ENCODE measurements at regions not wholly inside any gene's neighbourhood (a gene's known extent, or its start where the extent isn't known, plus 50 kb on each side); places are given as distances from the start of the nearest gene placed in this dataset.
"Not testable (repeated sequence)": the region's sequence is repeated elsewhere in the genome, so short reads cannot be mapped to it uniquely, and the experiment has no call there.

DNA sequence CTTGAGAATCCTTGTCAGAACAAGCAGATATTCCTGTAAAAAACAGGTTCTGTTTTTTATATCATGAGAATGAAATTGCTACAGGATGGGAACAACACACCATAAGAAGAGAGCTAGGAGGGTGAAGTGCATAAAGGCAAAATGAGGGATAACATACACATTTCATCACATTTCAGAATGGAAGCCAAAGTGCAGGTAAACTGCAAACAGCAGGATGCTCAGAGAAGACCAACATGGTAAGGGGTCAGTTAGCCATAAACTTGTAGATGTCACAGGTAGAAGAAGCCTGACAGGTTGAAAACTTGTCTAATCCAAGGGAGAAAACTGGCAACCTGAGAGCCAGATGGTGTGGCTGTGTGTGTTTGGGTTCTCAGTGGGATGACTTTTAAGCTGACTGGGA is 88.9 kb upstream of the FAT1 start:
- DNase-seq (ENCODE audit: low spot score): no peak
- intact Hi-C loops (cut with DNase I): no loop called here

DNA sequence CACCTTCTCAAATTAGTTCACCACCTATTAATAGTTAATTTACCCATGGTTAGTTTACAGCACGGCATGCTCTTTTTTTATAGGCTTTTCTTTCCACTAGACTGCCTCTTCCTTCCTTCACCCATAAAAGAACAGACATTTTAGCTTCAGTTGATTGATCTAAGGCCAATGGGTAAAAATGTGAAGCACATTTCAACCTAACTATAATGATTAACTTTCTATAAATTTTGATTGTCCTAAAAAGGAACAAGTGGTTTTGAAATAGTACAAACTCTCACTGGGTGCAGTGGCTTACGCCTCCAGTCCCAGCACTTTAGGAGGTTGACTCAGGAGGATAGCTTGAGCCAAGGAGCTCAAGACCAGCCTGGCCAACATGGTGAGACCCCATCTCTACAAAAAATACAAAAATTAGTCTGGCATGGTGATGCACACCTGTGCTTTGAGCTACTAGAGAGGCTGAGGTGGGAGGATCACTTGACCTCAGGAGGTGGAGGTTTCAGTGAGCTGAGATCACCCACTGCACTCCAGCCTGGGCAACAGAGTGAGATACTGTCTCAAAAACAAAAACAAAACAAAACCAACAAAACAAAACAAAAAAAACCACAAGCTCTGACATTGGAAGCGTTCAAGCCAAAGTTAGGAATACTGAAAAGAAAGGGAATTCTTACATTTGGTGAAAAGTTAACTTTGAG is 89.9 kb upstream of the FAT1 start:
- intact Hi-C loops (cut with DNase I): no loop called here

DNA sequence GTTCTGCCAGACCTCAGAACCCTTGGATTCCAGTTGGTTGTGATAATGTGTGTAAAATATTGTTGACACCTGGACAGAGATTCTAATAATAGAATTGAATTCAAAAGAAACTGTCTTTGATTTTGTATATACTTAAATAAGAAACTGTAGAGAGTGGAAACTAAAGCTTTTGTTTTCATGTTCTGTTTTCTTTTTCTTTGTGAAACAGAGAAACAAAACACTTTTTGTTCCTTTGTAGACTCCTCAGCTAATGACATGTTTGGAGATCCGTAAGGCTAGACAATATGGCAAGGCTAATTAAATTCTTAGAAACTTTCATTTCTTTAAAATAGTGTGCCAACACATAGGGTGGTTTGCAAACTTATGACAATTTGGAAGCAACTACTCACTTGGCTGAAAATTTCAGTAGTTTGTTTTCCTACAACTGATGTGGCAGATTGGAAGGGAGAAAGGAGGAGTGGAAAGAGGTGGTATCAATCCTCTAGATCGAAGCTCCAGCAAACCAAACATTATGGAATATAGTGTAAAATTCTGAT is 90.9 kb upstream of the FAT1 start:
- DNase-seq (ENCODE audit: low spot score): no peak
- intact Hi-C loops (cut with DNase I): no loop called here

More for the DNA sequence above, 89.9 kb upstream of the FAT1 start:
- DNase-seq (ENCODE audit: low spot score): no peak

DNA sequence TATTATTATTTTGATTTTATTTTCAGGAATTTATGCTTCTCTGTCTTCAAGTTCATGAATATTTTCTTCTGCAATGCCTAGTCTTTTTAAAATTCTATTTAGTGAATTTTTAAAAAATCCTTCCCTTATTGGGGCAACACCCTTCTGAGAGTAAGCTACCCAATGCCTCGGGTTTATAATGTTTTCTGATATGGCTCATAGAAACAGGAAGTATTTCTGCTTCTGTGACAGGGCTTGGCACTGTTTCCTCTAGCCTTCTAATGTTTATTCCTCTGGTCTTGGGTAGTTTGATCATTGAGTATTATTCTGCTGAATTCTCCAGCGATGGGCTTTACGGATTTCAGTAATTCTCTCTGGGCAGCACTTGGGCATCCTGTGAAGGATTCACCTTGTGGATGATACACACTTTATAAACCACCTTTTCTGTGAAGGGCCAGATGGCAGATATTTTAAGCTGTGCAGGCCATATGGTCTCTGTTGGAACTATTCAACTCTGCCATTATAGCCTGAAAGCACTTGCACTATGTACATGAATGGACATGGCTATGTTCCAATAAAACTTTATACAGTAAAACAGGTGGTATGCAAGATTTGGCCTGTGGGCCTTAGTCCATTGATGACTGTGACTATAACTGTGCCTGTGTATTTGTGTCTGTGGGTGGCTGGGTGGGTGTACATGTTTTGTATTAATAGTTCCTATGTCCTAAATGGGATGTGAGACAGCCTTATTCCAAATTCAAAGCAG is 95.9 kb upstream of the FAT1 start:
- no peak for DNase-seq (ENCODE audit: low spot score)

DNA sequence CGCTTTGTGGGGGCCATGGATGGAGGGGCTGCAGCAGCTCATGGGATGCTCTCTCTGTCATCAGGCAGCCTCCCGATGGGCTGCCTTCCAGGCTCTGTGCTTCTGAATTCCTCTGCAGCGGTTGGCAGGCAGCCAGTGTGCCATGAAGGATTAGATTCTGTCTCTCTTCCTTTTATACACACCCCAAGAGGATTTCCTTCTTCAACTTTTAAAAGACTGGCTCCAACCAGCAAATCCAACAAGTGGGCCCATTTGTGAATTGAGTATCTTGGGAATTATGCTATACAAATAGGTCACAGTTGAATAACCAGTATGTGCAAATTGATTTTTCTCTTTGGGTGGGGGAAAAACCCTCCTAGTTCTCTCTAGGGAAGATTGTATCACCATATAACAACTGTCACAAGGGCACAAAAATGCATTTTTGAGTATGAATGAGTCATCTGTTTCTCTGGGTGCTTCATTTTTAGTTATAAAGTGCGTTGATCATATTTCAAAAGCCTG is 96.8 kb upstream of the FAT1 start:
- no peak for DNase-seq (ENCODE audit: low spot score)
- intact Hi-C loops (cut with DNase I): no loop called here

More for the DNA sequence above, 95.9 kb upstream of the FAT1 start:
- intact Hi-C loops (cut with DNase I): no loop called here

DNA sequence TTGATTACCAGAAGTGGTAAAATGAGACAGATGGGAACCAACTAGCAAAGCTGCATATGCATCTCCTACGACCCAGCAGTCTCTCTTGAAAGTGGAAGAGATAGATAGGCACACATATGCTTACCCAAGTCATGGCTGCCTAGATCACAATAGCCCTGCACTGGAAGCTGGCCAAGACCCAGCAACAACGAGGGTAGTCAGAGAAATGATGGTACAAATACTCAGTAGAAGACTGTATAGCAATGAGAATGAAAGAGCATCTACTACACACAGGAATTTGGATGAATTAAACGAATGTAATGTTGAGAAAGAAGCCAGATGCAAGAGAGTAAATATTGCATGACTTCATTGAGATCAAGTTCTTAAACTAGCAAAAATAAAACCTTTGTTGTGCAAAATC is 100.3 kb upstream of the FAT1 start:
- intact Hi-C loops (cut with DNase I): no loop called here

DNA sequence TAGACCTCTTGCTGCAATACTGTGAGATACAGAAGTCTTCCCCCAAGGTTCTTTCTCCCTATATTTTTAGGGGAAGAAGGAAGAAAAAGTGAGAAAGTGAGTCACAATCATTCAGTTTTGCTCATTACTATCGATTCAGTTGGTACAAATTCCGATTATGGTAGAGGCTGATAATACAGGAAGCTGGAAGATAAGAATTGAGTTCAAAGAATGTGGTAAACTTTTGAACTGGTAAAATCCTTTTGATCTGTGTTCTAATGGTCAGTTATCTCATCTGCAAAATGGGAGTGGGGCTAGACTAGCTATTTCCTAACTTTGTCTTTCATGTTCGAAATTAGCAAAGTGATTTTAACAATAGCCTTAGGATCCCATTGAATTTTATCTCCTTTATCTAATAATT is 101.4 kb upstream of the FAT1 start:
- no peak for DNase-seq (ENCODE audit: low spot score)
- intact Hi-C loops (cut with DNase I): no loop called here

More for the DNA sequence above, 100.3 kb upstream of the FAT1 start:
- DNase-seq (ENCODE audit: low spot score): no peak

DNA sequence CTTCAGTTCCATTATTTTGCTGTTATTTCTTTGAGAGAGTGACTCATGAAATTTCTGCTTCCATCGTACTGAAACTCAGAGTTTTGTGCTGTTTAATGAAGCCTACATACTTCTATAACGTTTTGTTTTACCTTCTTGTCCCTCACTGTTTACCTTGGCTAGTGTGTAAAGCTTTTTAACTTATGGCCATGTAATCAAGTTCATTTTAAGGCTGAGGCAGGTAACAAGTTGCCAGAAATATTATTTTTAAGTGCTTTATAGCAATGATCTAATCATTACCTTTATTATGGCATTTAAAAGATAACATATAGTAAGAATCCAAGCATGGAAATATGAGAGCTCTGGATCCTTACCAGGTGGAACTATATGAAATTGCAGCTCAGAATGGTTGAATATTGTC is 102.3 kb upstream of the FAT1 start:
- DNase-seq (ENCODE audit: low spot score): no peak
- intact Hi-C loops (cut with DNase I): no loop called here

DNA sequence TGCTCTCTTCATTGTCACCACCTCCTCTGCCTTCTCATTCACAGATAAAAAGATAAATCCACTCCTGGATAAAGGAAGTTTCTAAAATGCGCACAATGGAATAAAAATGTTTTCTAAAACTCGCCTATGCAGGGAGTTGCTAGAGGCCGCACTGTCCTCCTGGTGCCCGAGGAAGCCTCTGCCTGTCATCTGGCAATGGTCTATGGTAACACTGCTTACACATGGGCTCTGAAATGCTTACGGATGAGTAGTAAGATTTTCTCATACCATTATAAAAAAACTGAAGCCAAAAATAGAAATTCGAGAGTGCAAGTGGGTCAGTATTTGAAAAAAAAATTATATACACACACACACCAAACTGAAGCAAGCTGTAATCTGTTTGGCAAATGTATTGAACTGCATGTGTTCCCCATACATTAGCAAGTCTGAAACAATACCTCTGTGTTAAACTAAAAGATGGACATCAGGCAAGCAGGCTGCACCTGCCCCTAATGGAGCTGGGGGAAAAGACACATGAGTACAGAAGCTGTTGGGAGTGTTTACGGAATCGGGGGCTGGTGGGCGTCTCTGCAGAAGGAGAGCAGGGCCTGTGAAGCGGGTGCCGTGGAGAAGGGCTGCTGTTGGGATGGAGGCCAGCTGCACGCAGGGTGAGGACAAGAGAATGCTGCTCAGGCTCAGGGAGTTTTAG is 103.3 kb upstream of the FAT1 start:
- DNase-seq (ENCODE audit: low spot score): no peak
- intact Hi-C loops (cut with DNase I): no loop called here

DNA sequence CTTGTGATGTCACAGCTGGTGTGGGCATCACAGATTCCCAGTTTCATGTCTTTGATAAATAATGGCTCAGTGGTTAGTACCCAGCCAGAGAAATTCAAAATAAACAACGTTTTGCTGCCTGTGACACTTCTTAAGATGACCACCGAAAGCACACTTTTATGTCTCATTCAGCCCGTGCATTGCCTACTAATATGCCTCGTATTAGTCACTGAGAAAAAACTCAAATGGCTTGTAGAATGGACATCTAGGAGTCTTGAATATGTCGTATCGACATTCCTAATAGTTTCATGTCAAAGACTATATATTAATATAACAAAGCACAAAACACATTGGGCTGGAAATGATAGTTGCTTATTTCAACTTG is 103.9 kb upstream of the FAT1 start:
- DNase-seq (ENCODE audit: low spot score): no peak
- intact Hi-C loops (cut with DNase I): no loop called here

DNA sequence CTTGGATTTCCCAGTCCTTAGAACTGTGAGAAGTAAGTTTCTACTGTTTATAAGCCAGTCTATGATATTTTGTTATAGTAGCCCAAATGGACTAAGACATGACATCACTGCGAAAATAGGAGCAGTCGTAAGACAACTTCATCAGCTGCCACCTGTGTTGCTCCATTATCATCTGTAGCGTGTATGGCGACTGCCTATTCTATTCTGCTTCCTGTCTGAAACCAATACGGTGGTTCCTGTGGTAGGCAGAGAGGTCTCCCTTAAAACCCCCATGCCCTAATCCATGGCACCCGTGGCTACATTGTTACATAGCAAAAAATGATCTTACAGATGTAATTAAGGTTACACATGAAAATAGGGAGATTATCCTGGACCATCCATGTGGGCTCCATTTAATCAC is 105.4 kb upstream of the FAT1 start:
- intact Hi-C loops (cut with DNase I): no loop called here
- no peak for DNase-seq (ENCODE audit: low spot score)

DNA sequence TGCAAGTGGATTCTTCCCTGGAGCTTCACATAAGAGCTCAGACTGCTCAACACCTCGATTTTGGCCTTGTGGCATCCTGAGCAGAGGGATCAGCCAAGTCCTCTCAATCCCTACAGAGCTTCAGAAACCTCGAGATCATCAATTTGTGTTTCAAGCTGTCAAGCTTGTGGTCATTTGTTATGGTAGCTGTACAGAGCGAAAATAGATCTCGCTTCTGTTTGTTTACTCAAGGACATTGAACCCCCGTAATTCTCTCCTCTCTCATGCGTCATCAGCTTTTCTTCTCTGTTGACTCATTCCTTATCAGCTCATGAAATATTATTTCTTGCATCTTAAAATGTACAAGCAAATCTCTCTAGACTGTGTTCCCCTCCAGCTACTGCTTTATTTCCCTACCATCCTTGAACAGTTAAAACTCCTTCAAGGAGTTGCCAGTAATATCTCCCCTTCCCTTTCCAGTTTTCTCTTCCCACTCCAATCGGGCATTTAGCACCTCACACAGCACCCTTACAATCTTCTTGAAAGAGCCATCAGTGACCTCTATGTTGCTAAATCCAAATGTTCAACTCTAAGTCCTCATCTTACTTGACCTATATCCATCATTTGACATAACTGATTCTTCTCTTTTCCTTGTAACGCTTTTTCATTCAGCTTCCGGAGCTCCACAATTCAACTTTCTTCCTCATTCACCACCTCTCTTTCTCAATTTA is 106.2 kb upstream of the FAT1 start:
- intact Hi-C loops (cut with DNase I): no loop called here
- DNase-seq (ENCODE audit: low spot score): no peak

DNA sequence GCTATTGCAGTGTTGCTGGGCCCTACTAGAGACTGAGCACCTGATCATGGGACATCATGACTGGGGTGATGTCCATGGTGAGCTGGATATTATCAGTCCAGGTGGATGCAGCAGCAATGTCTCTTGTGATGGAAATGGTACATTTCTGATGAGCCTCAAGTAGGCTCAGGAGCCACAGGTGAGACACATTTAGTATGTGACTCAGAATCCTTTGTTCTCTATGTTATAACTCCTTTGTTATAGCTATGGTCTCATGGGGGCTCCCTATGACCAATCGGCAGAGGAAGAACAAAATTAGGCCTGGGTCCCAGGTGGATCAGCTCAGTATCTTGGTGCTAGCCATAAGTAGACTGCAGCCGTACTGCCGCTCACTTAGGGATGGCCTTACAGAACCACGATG is 107.9 kb upstream of the FAT1 start:
- intact Hi-C loops (cut with DNase I): no loop called here
- DNase-seq (ENCODE audit: low spot score): no peak

DNA sequence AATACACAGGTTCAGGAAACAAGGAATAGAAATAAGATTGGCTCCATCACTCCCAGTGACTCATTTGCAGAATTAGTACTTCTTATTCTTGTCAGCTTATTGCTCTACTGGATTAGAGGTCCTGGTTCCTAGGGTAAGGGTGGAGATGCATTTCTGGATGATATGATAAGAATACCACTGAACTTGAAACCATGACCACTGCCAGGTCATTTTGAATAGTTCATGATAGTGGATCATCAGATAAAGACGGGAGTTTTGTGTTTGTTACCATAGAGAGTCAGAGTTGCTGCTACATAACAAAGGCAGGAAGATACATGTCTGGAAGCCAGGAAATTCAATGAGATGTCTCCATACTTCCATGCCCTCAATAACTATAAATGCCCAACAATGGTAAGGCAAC is 109.2 kb upstream of the FAT1 start:
- DNase-seq (ENCODE audit: low spot score): no peak
- intact Hi-C loops (cut with DNase I): no loop called here

DNA sequence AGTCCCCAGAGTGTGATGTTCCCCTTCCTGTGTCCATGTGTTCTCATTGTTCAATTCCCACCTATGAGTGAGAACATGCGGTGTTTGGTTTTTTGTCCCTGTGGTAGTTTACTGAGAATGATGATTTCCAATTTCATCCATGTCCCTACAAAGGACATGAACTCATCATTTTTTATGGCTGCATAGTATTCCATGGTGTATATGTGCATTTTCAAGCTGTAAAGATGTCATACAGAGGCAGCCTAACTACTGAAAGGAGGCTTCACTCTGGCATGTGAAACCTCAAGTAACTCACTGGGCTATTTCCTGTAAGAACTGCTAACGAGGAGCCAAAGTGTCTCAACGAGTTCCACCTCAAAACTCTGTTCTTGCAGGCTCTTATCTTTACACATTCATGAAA is 113.8 kb upstream of the FAT1 start:
- DNase-seq (ENCODE audit: low spot score); intact Hi-C loops (cut with DNase I): not testable (repeated sequence)

DNA sequence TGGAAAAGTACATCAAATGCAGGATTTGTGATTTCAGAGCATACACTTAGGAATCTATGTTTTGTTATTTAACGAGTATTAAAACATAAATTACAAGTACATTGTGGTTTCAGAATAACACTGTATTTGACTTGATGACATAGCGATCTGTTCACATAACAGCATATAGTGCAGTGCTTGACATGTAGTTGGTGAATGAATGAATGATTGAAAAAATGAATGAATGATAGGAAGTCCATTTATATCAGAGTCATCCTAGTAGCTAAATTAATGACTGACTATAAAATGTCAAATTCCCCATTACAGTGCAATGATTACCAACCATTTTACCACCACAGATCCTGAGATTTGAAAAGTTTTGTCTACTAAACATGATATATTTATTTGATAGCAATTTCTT is 114.6 kb upstream of the FAT1 start:
- no peak for DNase-seq (ENCODE audit: low spot score)
- intact Hi-C loops (cut with DNase I): no loop called here

DNA sequence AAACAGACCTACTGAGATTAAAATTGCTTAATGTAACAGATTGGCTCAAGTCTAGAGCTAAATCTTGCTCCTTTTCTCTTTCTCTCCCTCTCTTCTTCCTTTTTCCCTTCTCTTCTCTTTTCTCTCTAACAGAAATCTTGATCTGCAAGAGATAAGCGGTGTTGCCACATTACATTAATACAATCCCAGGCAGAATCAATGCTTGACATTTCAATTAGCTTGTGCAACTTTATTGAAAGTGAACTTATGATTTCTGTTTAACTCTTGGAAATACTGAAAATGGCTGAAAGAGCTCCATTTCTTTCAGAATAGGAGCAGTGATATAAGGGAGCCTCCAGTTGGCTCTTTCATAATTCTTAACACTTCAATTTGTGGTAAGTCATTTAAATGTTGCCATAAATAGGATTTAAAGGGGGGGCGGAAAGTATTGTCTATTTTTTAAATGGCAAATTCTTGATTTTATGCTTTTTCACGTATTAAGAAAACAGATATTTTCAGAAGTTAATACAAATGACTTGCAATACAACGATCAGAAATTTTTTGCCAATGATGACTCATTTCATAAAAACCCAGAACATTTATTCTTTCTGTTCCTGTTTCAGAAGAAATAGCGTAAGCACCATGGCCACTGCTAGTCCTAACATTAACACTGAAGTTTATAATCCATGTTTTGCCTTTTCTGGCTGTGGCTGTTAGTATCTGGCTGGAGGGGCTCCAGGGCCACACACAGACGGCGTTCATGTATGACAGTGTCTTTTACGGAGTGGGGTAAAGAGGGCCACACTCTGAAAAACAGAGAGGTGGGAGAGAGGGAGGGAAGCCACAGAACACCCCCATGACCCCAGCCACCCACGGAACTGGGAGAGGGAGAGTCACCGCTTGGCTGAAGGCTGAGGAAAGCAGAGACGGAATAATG is 115.7 kb upstream of the FAT1 start:
- intact Hi-C loops (cut with DNase I): no loop called here
- no peak for DNase-seq (ENCODE audit: low spot score)

DNA sequence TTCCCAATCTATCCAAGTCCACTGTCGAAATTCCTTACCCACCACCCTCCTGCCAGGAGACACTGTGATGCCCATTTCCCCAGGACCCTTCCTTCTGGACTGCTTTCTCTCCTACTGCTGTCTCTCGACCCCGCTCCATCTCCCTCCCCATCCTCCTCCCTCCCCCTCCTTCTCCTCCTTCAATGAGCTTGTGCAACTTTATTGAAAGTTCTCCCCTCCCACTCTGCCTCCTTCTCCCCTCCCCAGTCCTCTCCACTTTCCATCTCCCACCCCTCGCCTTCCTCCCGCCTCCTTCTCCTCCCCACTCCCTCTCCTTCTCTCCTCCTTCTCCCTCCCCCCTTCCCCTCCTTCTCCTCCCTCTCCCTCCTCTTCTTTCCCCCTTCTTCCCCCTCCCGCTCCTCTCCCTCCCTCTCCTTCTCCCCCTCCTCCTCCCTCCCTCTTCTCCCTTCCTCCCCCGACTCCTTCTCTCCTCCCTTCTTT is 116.6 kb upstream of the FAT1 start:
- no peak for DNase-seq (ENCODE audit: low spot score)
- intact Hi-C loops (cut with DNase I): no loop called here
